SK-N-SH (cell line): ENCODE measurements at regions not wholly inside any gene's neighbourhood (a gene's known extent, or its start where the extent isn't known, plus 50 kb on each side); places are given as distances from the start of the nearest gene placed in this dataset.

Experiments
- CTCF ChIP-seq: fragments of 200-600 bp; sonication (generic); IDR thresholded peaks from 2 replicates; pipeline ENCODE4 v1.6.1; 2017; ENCODE audit warnings: antibody characterized with exemption, mild to moderate bottlenecking, moderate library complexity
- GABPA ChIP-seq: IDR thresholded peaks from 2 replicates; pipeline ENCODE4 v1.4.0; 2012; ENCODE audit warnings: low read depth, mild to moderate bottlenecking
- POLR2AphosphoS5 ChIP-seq: IDR thresholded peaks from 2 replicates; pipeline ENCODE4 v1.6.1; 2012; ENCODE audit warnings: low read depth, low read length
- SIN3A ChIP-seq: IDR thresholded peaks from 2 replicates; pipeline ENCODE4 v1.6.1; 2012; ENCODE audit warnings: low read depth, mild to moderate bottlenecking, low read length, moderate library complexity, borderline replicate concordance
- TEAD4 ChIP-seq: IDR thresholded peaks from 2 replicates; pipeline ENCODE4 v1.4.0; 2012; ENCODE audit warnings: mild to moderate bottlenecking, borderline replicate concordance; ENCODE audit not compliant: insufficient read depth
- TF ChIP-seq, protein P1 (sequence below): IDR thresholded peaks from 2 replicates; pipeline ENCODE4 v1.4.0; 2012; ENCODE audit warnings: low read depth, borderline replicate concordance

GRCh38 chr12:25701290-25701689 lies 148.2 kb upstream of the LMNTD1 start:
- TF ChIP-seq SIN3A: no peak
- TF ChIP-seq TEAD4: no peak
- TF ChIP-seq, protein P1, sequence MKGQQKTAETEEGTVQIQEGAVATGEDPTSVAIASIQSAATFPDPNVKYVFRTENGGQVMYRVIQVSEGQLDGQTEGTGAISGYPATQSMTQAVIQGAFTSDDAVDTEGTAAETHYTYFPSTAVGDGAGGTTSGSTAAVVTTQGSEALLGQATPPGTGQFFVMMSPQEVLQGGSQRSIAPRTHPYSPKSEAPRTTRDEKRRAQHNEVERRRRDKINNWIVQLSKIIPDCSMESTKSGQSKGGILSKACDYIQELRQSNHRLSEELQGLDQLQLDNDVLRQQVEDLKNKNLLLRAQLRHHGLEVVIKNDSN: no peak
- TF ChIP-seq CTCF: no peak
- no peak for TF ChIP-seq POLR2AphosphoS5
- TF ChIP-seq GABPA: no peak
